ENCODE measurements at regions not wholly inside any gene's neighbourhood (a gene's known extent, or its start where the extent isn't known, plus 50 kb on each side); places are given as distances from the start of the nearest gene placed in this dataset.

DNA sequence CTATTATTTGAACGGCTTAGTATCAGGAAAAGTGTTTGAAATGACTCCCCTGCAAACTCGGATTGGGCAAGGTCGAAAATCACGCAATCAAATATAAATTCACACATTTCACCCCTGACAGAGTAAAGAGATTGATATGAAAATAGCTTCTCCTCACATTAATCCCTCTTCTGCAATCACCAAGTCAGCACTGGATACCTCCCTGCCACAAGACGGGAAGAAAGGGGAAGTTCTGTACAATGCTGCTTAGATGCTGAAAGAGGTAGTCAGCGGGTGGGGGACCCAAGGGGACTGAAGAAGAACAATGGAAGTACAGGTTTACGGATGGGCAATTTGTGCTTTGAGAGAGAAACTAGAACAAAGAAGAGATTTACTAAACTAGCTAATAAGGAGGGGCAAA is 72.0 kb upstream of the ANK3 start:
- DNase-seq: no peak

DNA sequence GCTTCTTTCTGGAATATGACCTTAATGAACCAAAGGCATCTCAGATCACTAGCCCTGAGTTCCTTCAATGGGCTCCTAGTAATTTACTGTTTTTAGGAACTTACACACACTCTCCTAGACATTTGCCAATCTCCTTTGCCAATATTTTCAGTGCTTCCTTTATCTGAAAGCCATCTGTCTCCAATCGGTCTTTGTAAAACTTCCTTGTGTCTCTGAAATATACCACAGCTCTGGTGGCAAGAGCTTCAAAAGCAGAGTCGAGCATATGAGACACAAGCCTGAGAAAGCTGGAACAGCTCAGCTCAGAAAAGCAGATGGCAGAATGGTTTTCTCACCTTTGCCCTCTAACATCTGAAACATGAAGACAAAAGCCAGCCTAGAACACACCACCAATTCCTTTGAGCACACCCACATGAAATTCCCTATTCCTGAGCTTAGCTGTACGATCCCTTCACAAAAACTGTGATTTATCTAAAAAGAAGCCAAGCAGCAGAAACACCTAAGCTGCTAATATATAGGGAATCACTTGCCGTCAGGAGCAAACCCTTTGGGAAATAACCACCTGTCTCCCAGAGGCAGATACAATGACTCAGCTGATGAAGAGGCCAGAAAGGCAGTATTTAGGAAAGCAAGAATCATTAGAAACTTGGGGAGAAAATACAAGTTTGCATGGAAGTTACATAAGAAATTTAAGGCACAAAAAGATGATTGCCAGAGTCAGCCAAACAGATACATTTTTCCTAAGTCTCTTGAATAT is 70.2 kb upstream of the ANK3 start:
- no peak for DNase-seq

DNA sequence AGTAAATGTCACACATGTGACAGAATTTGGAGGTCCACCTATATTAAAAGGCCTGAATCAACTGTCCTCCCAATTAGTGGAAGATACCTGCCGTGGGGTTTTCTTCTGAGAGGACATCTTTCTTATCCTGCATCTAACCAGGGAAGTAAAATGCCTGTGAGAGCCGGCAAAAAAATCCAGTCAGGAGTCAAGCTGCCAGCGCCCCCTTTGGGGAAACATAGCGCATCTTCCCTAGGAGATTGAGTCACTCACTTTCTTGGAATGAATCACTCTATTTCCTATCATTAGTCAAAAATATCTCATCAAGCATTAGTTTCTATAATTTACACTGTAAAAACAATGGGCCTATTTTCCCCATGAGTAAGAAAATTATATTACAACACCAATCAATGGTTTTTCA is 66.4 kb upstream of the ANK3 start:
- no peak for DNase-seq

DNA sequence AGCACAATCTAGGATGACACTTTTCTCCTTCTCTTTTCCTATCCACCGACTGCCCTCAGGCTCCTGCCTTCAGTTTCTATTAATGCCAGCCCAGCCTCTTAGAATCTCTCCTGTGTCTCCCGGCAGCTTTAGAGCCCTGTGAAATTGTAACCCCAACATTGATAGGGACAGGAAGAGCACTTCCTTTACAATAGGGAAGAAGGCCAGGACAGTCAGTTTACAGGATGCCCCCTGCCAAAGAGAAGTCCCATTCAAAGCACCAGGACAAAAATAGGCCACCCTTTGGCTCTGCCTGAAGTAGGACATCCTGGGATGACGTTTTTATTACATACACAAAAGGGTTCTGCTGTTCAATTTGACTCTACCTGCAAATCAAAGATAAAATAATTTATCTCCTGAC is 64.7 kb upstream of the ANK3 start:
- DNase-seq: no peak

DNA sequence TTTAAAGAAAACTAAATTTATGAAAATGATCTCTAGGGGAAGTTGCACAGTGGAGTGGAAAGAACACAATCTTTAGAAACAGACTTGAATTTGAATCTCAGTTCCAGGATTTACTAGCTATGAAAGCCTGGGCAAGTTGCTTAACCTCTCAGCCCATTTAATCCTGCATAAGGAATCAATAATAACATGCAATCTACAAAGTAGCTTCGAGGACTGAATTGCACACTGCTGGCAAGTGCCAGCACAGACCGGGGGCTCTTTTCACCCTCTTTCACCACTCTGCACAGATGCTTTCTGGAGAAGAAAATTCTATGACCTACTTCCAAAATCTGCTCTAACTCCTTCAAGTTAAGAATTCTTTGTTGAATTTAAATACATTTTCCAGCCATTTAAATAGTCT is 63.4 kb upstream of the ANK3 start:
- no peak for DNase-seq

DNA sequence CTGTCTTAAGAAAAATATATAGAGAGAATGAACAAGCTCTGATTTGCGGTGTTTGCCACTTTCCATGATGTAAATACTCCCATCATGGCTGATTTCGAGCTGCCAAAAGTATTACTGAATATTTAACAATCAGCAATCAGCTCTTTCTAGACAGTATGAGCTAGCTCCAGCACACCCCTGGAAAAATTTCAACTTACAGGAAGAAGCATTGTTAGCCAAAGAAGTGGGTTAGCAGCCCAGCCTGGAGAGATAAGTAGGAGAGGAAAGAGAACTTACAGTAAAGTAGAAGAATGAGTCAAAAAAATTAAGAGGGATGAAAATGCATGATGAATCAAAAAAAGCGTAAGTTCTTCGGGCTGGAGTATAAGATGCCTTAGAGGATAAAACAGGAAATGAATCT is 60.6 kb upstream of the ANK3 start:
- DNase-seq: no peak

DNA sequence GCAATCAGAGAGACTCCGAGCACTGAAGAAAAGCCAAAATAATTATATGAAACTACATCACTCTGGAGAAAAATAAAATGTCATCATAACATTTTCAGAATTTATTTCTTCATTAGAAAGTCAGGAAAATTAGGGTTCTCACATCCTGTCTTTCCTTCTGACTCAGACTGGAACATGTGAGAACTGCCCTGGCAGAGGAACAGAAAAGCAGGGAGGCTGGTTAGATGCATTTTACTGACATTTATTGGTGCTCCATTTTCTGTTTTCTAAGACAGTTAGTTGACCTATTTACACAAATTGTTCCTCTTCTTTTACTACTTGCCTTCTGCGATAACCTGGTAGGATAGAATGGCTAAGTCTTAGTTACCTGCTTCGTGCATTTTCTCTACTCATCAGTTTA is 58.6 kb upstream of the ANK3 start:
- no peak for DNase-seq

DNA sequence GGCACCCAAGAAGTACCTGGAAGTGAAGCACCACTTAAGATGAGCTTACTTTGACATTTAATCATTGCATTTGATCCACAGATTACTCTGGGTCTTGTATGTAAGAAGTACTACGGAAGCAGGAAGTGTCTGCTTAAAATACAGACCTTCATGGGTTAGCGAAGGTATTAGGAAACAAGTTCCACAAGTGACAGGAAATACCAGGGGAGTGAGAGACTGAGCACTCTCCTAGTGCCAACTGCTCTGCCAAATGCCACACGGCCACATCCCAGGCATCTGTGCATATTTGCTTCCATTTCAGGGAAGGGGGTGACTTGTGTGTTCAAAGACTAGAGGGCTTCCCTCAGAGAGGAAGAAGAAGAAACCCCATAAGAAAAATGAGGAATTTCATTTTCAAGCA is 57.2 kb upstream of the ANK3 start:
- no peak for DNase-seq

DNA sequence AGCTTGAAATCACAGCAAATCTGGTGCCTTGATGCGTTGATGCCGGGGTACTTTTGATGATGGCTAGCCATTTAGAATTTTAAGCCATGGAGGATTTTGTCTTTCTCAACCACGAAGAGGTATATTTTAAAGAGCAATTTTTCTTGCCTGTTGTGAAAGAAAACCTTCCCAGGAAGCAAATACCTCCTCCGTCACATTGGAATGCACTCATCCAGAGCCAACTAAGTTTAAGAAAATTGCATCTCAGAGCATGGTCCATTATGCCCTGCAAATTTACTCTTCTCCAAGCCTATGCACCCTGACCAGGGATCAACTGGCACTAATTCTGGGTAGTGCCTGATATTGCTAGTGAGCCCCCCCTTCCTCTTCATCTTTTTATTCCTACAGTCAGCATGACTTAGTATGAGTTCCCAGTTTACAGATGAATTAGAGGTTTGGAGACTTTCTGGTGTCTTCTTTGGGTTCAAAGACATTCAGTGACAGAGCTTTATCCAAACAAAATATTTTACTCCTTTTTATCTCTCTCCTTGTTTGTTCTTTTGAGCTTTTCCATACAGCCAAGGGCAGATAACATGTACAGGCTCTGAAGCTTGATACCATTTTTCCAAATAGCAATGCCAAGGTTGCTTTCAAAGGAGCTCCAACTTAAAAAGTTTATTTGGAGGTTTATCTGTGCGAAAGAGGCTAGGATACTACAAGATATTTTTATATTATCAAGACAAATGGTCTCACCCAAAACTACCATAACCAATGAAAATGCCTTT is 56.6 kb upstream of the ANK3 start:
- no peak for DNase-seq

DNA sequence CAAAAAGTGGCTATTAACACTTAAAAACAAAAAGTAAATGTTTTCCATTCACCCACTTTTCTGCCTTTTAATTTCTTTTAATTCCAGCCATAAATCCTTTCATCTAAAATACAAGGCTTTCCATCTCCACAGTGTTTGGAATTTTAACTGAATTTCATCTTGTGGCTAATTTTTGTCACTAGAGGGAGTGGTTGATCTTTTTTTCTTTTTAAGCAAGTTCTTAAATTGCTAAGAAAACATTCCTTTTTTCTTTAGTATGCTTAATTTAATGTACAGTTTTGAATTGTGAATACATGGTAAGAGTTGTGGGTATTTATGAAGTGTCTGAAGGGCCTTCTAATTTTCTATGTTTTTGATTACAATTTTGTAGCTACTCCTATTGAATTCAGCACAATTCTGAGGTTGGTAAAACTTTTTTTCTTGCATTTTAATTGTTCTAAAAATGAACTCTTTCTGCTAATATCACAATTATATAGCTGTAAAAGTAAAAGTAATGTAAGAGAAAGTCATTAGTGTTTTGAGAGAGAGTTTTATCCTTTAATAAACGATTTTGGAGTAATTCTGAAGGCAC is 54.9 kb upstream of the ANK3 start:
- no peak for DNase-seq

DNA sequence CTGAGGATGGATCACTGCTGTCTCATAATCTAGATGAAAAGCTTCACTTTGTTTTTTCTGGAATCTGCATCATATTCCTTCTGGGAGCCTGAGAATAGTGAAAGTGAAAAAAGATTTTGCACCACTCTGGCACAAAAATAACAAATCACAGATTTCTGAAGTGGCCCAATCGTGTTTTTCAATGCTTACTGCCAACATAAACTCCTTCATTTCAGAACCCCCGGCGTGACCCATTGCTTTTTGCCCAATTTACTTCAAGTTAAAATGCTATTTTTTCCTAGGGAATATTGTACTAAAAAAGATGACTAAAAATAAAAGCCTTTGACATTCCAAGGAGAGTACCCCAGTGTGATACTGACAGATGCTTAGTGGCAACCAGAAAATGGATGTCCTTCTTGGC is 53.7 kb upstream of the ANK3 start:
- no peak for DNase-seq

DNA sequence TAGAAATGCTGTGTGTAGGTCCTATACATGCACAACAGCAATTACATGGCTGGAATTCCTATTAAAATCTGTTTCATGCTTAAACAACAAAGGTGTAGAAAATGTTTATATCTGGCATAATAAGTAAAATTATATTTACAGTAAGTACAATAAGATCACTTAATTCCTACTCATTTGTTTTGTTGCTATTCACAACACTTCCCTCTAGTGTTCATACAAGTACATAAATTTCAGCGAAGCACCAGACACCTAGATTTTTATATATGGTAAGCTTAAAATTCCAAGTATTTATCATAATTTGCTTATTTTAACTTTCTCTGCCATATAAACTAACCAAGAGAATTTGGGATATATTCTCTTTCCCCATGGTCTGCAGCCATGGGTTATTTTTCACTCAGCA is 51.8 kb upstream of the ANK3 start:
- DNase-seq: no peak

DNA sequence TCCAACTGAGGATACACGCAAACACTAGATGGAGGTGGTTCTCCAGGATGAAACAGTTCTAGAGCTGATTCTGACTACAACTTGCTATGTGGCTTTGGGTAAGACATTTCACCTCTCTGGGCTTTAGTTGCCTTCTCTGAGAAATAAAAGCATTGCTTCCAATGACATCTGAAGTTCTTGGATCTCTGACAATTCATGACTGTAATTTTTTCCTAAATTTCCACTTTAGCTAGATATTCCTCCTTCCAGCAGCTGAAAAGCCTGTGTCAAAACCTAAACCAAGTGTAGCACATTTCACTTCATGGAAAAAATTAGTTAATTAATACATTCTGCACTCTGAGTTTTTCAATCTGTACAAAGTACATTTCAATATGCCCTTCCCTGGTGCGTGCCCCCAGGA is 50.0 kb upstream of the ANK3 start:
- no peak for DNase-seq

Data from activated CD4-positive, alpha-beta T cell treated with anti-CD3 and anti-CD28 coated beads, Interleukin-2, amount 50 U/mL, for 48 hours (primary cell).